ENCODE measurements at regions not wholly inside any gene's neighbourhood (a gene's known extent, or its start where the extent isn't known, plus 50 kb on each side); places are given as distances from the start of the nearest gene placed in this dataset.

- TF ChIP-seq EZH2 (IDR thresholded peaks at IDR 0.05; ENCODE audit: insufficient read depth, poor library complexity, severe bottlenecking) (no peak), EZH2phosphoT487 (IDR thresholded peaks at IDR 0.05; ENCODE audit: insufficient read depth, low read depth) (no peak)
Measured at GRCh38 chr6:109912118-109912517, 66.0 kb upstream of the GPR6 start.

Data from GM23248 (cell line).